ENCODE measurements at regions not wholly inside any gene's neighbourhood (a gene's known extent, or its start where the extent isn't known, plus 50 kb on each side); places are given as distances from the start of the nearest gene placed in this dataset.

DNA sequence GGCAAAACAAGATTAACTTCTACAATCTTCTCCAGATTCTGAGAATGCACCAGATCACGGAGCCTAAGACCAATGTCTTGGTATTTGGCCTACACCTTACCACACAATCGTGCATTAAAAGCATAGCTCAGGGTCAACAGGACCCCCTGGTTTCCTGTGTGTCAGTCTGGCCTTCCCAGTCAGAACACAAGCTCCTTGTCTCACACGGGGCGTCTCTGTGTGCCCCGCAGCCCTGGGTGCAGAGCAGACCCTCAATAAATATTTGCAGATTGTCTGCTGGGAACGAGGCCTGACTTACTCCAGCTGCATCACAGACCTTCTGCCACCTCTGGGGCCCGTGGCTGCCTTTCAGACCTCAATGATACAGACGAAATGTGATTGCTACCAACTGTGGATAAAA lies 82.5 kb upstream of the CTNNB1 start:
- TF ChIP-seq, protein P1, sequence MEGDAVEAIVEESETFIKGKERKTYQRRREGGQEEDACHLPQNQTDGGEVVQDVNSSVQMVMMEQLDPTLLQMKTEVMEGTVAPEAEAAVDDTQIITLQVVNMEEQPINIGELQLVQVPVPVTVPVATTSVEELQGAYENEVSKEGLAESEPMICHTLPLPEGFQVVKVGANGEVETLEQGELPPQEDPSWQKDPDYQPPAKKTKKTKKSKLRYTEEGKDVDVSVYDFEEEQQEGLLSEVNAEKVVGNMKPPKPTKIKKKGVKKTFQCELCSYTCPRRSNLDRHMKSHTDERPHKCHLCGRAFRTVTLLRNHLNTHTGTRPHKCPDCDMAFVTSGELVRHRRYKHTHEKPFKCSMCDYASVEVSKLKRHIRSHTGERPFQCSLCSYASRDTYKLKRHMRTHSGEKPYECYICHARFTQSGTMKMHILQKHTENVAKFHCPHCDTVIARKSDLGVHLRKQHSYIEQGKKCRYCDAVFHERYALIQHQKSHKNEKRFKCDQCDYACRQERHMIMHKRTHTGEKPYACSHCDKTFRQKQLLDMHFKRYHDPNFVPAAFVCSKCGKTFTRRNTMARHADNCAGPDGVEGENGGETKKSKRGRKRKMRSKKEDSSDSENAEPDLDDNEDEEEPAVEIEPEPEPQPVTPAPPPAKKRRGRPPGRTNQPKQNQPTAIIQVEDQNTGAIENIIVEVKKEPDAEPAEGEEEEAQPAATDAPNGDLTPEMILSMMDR (IDR thresholded peaks at IDR 0.05) = no peak
- no peak for TF ChIP-seq POLR2A (IDR thresholded peaks at IDR 0.05)

Measured in thyroid gland (tissue), 4 donors.